UCSD-AML1 (cell line): ENCODE measurements at regions not wholly inside any gene's neighbourhood (a gene's known extent, or its start where the extent isn't known, plus 50 kb on each side); places are given as distances from the start of the nearest gene placed in this dataset.

Source experiments
- DNase-seq: peaks from one replicate; lab custom pipeline; 2025; ENCODE audit not compliant: unreplicated experiment; lab: John Stamatoyannopoulos, UW

- DNase-seq = no peak
Measured at GRCh38 chr4:89373394-89373793, 65.8 kb upstream of the GPRIN3 start.

- no peak for DNase-seq
Measured at GRCh38 chr4:89371614-89372013, 64.0 kb upstream of the GPRIN3 start.

GRCh38 chr4:89369581-89369980 lies 62.0 kb upstream of the GPRIN3 start:
- no peak for DNase-seq

GRCh38 chr4:89368861-89369260 lies 61.3 kb upstream of the GPRIN3 start:
- DNase-seq = no peak

GRCh38 chr4:89365776-89366175 lies 58.2 kb upstream of the GPRIN3 start:
- DNase-seq = no peak

DNA sequence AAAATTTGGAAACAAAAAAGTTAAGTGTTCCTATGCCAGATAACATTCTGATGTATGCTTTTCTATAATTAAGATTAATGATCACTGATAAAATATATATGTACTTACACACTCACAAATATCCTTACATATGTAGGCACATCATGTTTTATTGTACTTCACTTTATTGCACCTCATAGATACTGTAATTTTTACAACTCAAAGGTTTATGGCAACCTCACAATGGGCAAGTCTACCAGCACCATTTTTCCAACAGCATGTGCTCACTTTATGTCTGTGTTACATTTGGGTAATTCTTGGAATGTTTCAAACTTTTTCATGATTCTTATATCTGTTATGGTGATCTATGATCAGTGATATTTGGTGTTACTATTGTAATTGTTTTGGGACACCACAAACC lies 57.8 kb upstream of the GPRIN3 start:
- no peak for DNase-seq

- no peak for DNase-seq
Measured at GRCh38 chr4:89364541-89364940, 56.9 kb upstream of the GPRIN3 start.

GRCh38 chr4:89363786-89364185 lies 56.2 kb upstream of the GPRIN3 start:
- no peak for DNase-seq

GRCh38 chr4:89358935-89359638 lies 51.5 kb upstream of the GPRIN3 start:
- no peak for DNase-seq

DNA sequence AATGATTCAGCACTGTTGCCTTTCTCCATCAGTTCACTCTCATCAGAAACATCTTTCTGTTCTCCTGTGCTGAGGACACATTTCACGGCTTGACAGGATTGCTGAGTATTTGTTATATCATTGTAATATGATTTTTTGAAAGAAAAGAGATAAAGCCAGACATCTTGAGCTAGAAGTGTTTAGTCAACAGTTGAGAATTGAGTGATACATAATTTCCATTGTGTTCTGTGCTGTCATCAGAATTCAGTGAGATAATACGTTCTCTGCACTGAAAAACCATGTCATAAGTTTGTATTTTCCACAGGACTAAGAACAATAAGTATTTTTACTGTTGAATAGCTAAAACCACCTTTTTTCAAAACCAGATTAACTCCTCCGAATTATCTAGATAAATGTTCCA lies 50.2 kb upstream of the GPRIN3 start:
- no peak for DNase-seq
